Left cardiac atrium (tissue), 4 donors: ENCODE measurements at regions not wholly inside any gene's neighbourhood (a gene's known extent, or its start where the extent isn't known, plus 50 kb on each side); places are given as distances from the start of the nearest gene placed in this dataset.

Experiments used
- ATAC-seq, 2 donors: fragments of 200-7000 bp; cut with Tn5 transposase; one replicate each; pipeline ENCODE4 v1.9.1; 2020; ENCODE audit warnings: mild to moderate bottlenecking in 2 of 2, moderate library complexity in 2 of 2
- DNase-seq: peaks from one replicate; pipeline ENCODE4 v3.0.0-alpha.2; 2020
- intact Hi-C, 2 donors: fragments of 100-400 bp; cut with DNase I; formaldehyde crosslinking; loops; one replicate each; pipeline versions ENCODE4 v1.14.1 to v1.15.1; 2022 to 2023
- donor health status: DM: no; HTN: yes; CAD: no.
- donor health status: DM: no; HTN: yes; CAD: no; lungs with severe emphysema.
- donor health status: DM: yes; HTN: yes; CAD: no.
- donor health status: Dilated cardiomyopathy.

- intact Hi-C loops, result no loop called here
- no peak for ATAC-seq
- no peak for DNase-seq
Measured at GRCh38 chr4:4675641-4676040, 133.8 kb upstream of the STX18 start.

DNA sequence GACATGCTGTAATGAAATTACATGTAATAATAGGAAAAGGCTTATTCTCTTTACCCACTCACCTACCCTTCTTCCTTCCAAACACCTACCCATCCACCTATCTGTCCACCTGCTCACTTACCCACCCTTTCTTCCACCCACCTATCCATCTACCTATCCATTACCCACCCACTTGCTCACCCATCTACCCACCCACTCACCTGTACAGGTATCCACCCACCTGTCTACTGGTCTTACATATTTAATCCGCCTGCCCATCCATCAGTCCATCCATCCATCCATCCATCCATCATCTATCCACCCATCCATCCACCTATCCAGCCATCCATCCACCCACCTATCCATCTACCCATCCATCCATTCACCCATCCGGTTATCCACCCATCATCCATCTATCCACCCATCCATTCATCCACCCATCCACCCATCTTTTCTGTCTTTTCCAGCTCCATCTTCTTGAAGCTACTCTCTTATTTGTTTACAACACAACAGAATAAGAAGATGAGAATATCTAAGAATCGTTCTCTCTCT, 133.3 kb upstream of the STX18 start:
- DNase-seq, result no peak
- intact Hi-C loops, result no loop called here
- ATAC-seq, result no peak

DNA sequence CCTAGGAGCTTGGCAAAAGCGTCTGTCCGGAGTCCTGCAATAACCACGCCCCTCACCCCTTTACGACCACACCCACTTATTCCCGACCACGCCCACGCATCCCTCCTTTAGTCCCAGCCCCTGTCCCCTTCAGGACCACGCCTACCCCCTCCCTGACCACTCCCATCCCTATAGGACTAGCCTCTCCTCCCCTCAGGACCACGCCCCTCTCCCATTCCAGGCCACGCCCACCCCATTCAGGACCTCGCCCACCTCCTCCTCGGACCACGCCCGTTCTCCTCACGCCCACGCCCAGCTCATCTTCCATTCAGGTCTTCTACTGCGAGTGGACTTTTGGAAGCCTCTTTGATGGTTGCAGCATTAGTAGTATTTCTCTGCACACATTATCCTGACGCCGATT, 131.2 kb upstream of the STX18 start:
- DNase-seq (peak; percentile 24), ATAC-seq (peak in 1 of 2 donors; percentile 78)
- intact Hi-C loops, result no loop called here

- ATAC-seq (peak in 1 of 2 donors; percentile 64), DNase-seq (no peak)
- intact Hi-C loops, result no loop called here
Measured at GRCh38 chr4:4672402-4672801, 130.6 kb upstream of the STX18 start.

DNA sequence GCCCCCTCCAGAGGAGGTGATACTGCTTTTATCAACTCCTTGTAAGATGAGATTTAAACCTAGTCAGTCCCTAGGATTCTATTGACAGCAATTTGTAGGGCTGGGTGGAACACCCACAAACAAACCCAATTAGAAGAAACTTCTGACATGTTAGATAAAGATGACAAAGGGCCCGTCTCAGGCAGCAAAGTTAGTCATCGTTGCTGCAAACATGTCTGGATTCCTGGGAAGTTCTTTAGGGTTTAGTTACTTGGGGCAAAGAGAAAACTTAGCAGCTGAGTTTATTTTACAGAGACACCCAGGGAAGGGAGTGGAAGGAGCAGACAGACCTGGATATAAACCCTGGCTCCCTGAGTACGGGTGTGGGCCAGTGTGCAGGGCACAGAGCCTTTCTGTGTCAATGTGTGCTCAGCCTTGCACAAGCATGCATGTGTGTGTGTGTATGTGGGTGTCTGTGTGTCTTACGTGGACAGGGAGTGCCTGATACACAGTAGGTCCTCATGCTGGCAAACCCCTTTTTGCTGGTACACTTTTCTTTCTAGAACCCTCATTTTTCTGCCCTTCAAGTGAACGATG, 130.0 kb upstream of the STX18 start:
- no peak for ATAC-seq
- DNase-seq, result no peak
- intact Hi-C loops, result no loop called here

DNA sequence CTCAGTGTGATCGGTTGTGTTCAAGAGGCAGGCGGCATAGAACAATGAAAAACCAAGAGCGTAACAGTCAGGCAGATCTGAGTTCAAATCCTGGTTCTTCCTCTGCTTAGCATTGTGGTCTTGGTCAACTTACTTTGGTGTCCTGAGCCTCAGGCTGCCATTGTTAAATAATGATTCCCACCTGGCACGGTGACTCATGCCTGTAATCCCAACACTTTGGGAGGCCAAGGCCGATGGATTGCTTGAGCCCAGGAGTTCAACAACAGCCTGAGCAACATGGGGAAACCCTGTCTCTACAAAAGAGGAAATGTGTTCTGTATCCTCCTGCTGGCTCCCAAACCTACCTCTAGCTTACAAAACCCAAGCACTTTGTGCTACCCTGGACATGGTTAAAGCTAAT, 129.0 kb upstream of the STX18 start:
- intact Hi-C loops, result no loop called here
- DNase-seq, result no peak
- ATAC-seq, result no peak

GRCh38 chr4:4668355-4669210, 126.7 kb upstream of the STX18 start:
- DNase-seq, result no peak
- ATAC-seq, result no peak
- intact Hi-C loops, result no loop called here

DNA sequence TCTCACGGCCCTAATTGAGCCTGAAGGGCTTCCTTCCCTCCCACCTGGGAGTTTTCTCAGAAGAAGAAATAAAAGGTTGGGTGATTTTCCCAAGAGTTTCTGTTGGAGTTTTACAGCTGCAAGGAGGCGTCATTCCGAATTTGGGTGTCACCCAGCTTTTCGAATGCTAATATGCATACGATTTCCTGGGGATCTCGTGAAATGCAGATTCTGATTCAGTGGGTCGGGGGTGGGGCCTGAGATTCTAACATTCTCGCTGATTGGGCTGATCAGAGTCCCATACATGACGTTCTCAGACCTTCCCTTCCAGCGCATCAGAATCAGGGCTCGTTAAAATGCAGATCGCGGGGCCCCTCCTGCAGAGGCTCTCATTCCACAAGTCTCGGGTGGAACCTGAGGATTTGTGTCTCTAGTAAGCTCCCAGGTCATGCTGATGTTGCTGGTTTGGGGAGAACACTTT, 125.8 kb upstream of the STX18 start:
- intact Hi-C loops, result no loop called here
- ATAC-seq (no peak), DNase-seq (no peak)

- ATAC-seq (peak; percentile 24 to 57), DNase-seq (no peak)
- intact Hi-C loops, result no loop called here
Measured at GRCh38 chr4:4666693-4667621, 125.1 kb upstream of the STX18 start.

DNA sequence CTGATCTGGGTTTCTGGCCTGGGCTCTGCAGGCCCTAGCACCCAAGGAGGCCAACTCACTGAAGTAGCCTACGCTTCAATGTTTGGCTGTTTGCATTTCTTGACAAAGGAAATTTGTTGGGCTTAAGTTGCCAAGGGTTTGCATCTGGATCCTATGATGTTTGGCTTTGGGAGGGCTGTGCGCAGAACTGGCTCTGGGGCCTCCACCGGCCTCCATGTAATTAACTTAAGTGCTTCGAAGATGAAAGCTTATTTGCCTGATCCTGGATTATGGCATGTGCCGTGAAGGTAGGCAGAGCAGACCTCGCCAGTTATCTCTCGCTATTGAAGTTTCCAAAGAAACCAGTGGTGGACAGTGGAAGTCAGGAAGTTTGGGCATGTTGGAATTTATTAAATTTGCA, 124.3 kb upstream of the STX18 start:
- DNase-seq (no peak), ATAC-seq (no peak)
- intact Hi-C loops, result no loop called here

DNA sequence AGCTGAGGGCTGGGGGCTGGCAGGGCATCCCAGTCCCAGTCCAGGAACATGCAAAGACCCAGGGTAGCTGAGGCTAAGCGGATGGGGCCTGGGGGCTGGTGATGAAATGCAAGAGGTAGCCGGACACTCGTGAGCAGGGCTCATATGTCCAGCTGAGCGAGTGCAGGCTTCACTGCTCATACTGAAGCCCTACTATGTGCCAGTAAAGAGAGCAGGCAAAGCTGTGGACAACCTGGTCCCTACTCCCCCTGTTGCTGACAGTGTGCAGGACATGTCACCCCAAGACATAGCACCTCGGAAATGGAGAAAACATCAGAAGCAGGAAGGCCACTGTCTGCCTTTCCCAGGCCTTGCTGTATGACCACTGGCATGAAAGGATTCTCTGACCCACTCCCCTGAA, 122.4 kb upstream of the STX18 start:
- intact Hi-C loops, result no loop called here
- ATAC-seq, result no peak
- no peak for DNase-seq

DNA sequence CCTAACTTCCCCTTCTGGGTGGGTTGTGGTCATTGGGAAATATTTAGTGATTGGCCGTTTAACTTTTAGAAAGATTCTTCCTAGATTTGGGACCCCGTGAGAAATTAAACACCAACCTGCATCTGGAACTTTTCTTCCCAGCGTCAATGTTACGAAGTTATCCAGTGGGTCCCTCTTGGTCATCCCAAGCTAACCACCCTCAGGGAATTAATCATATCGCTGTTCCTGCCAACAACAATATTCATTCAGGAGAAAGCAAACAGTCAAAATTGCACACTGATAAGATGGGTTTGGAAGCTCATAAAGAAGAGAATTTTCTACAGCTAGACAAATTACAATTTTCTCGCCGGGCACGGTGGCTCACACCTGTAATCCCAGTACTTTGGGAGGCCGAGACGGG, 121.2 kb upstream of the STX18 start:
- DNase-seq (no peak), ATAC-seq (no peak)
- intact Hi-C loops, result no loop called here

- intact Hi-C loops, result no loop called here
- no peak for ATAC-seq
Measured at GRCh38 chr4:4662230-4662629, 120.4 kb upstream of the STX18 start.

GRCh38 chr4:4659871-4660651, 118.2 kb upstream of the STX18 start:
- ATAC-seq (peak in 1 of 2 donors; percentile 47), DNase-seq (no peak)
- intact Hi-C loops, result no loop called here

More at GRCh38 chr4:4662230-4662629, 120.4 kb upstream of the STX18 start:
- DNase-seq, result no peak

- intact Hi-C loops, result no loop called here
- DNase-seq, result no peak
- no peak for ATAC-seq
Measured at GRCh38 chr4:4658052-4658451, 116.2 kb upstream of the STX18 start.

- intact Hi-C loops, result no loop called here
- DNase-seq (no peak), ATAC-seq (no peak)
Measured at GRCh38 chr4:4656977-4657376, 115.1 kb upstream of the STX18 start.

DNA sequence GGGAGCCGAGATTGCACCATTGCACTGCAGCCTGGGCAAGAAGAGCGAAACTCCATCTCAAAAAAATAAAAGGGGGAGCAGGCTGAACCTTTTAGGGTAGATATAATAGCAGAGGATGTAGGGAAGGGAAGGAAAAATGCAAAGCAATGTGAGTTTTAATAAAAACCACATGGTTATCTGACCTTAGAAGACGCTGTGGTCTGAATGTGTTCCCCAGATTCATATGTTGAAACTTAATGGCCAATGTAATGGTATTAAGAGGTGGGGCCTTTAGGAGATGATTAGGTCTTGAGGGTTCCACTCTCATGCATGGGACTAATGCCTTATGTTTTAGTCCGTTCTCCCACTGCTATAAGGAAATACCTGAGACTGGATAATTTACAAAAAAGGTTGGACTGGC, 114.1 kb upstream of the STX18 start:
- ATAC-seq (no peak), DNase-seq (no peak)
- intact Hi-C loops, result no loop called here

GRCh38 chr4:4655011-4655410, 113.2 kb upstream of the STX18 start:
- DNase-seq, result no peak
- intact Hi-C loops, result no loop called here
- ATAC-seq, result no peak
